ENCODE measurements at regions not wholly inside any gene's neighbourhood (a gene's known extent, or its start where the extent isn't known, plus 50 kb on each side); places are given as distances from the start of the nearest gene placed in this dataset.

- Mint-ChIP-seq H3K27ac (no peak overlapping the region), H3K9me3 (peaks cover 32% of the 10 kb centered on the region), H3K36me3 (no peaks in the 10 kb centered on the region), H3K4me1 (no peaks in the 10 kb centered on the region), H3K4me3 (no peak overlapping the region), H3K27me3 (ENCODE audit: low read depth) (no peaks in the 10 kb centered on the region)
- DNase-seq (ENCODE audit: low spot score in 2 of 2, unreplicated experiment in 2 of 2) = no peak
- TF ChIP-seq, protein P1, sequence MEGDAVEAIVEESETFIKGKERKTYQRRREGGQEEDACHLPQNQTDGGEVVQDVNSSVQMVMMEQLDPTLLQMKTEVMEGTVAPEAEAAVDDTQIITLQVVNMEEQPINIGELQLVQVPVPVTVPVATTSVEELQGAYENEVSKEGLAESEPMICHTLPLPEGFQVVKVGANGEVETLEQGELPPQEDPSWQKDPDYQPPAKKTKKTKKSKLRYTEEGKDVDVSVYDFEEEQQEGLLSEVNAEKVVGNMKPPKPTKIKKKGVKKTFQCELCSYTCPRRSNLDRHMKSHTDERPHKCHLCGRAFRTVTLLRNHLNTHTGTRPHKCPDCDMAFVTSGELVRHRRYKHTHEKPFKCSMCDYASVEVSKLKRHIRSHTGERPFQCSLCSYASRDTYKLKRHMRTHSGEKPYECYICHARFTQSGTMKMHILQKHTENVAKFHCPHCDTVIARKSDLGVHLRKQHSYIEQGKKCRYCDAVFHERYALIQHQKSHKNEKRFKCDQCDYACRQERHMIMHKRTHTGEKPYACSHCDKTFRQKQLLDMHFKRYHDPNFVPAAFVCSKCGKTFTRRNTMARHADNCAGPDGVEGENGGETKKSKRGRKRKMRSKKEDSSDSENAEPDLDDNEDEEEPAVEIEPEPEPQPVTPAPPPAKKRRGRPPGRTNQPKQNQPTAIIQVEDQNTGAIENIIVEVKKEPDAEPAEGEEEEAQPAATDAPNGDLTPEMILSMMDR (IDR thresholded peaks at IDR 0.05; ENCODE audit: unreplicated experiment) = no peak
Measured at GRCh38 chrX:23103546-23103945, 103.8 kb downstream of the DDX53 start.

GRCh38 chrX:23114241-23114640 lies 114.5 kb downstream of the DDX53 start:
- H3K27me3 Mint-ChIP-seq (ENCODE audit: low read depth) = no peaks in the 10 kb centered on the region
- H3K4me3 Mint-ChIP-seq = no peak overlapping the region
- TF ChIP-seq, protein P1 (IDR thresholded peaks at IDR 0.05; ENCODE audit: unreplicated experiment) = no peak
- peaks cover 26% of the 10 kb centered on the region for H3K9me3 Mint-ChIP-seq
- H3K27ac Mint-ChIP-seq = peak overlapping the region; percentile 17
- H3K4me1 Mint-ChIP-seq = peaks cover 37% of the 10 kb centered on the region
- H3K36me3 Mint-ChIP-seq = no peaks in the 10 kb centered on the region
- DNase-seq (ENCODE audit: low spot score in 2 of 2, unreplicated experiment in 2 of 2) = no peak

- Mint-ChIP-seq H3K9me3 (peaks cover 28% of the 10 kb centered on the region), H3K36me3 (no peaks in the 10 kb centered on the region), H3K4me1 (peaks cover 45% of the 10 kb centered on the region), H3K27ac (no peak overlapping the region), H3K4me3 (no peak overlapping the region), H3K27me3 (ENCODE audit: low read depth) (no peaks in the 10 kb centered on the region)
- DNase-seq (ENCODE audit: low spot score in 2 of 2, unreplicated experiment in 2 of 2) = no peak
- TF ChIP-seq, protein P1 (IDR thresholded peaks at IDR 0.05; ENCODE audit: unreplicated experiment) = no peak
Measured at GRCh38 chrX:23115651-23116050, 115.9 kb downstream of the DDX53 start.

DNA sequence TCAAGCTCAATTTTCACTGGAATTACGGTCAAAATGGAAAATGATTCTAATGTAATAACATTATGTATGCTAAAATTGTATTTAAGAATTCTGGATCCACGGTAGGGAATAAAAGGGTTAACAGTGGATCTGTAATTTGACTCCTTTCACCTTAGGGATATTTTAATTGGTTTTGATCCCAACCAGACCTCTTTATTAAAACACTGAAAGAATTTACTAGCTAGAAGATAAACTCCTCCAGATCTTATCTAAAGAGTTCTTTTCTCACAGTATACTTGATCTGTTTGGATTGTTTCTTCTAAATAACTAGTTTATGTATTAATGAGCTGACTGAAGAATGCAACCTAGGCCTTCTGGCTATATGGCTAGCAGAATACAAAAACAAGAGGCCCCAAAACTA lies 118.4 kb downstream of the DDX53 start:
- no peaks in the 10 kb centered on the region for H3K27me3 Mint-ChIP-seq (ENCODE audit: low read depth)
- no peak overlapping the region for H3K4me3 Mint-ChIP-seq
- peaks cover 32% of the 10 kb centered on the region for H3K4me1 Mint-ChIP-seq
- TF ChIP-seq, protein P1 (IDR thresholded peaks at IDR 0.05; ENCODE audit: unreplicated experiment) = no peak
- H3K27ac Mint-ChIP-seq = peak overlapping the region; percentile 70
- H3K9me3 Mint-ChIP-seq = peaks cover 24% of the 10 kb centered on the region
- no peaks in the 10 kb centered on the region for H3K36me3 Mint-ChIP-seq
- no peak for DNase-seq (ENCODE audit: low spot score in 2 of 2, unreplicated experiment in 2 of 2)

GRCh38 chrX:23118890-23119527 lies 119.2 kb downstream of the DDX53 start:
- H3K9me3 Mint-ChIP-seq = peaks cover 19% of the 10 kb centered on the region
- DNase-seq (ENCODE audit: low spot score in 2 of 2, unreplicated experiment in 2 of 2) = no peak
- H3K4me1 Mint-ChIP-seq = peaks cover 26% of the 10 kb centered on the region

More at GRCh38 chrX:23118890-23119527, 119.2 kb downstream of the DDX53 start:
- Mint-ChIP-seq H3K4me3 (no peak overlapping the region), H3K27ac (peak overlapping the region; percentile 70), H3K27me3 (ENCODE audit: low read depth) (no peaks in the 10 kb centered on the region), H3K36me3 (no peaks in the 10 kb centered on the region)
- TF ChIP-seq, protein P1 (IDR thresholded peaks at IDR 0.05; ENCODE audit: unreplicated experiment) = no peak
